ENCODE measurements at regions not wholly inside any gene's neighbourhood (a gene's known extent, or its start where the extent isn't known, plus 50 kb on each side); places are given as distances from the start of the nearest gene placed in this dataset.
"Not testable (repeated sequence)": the region's sequence is repeated elsewhere in the genome, so short reads cannot be mapped to it uniquely, and the experiment has no call there.

GRCh38 chr21:9572782-9573181, 948.6 kb upstream of the TPTE start:
- DNase-seq: not testable (repeated sequence)

- DNase-seq: not testable (repeated sequence)
Measured at GRCh38 chr21:9573528-9573927, 947.9 kb upstream of the TPTE start.

GRCh38 chr21:9579275-9579674, 942.1 kb upstream of the TPTE start:
- DNase-seq: not testable (repeated sequence)

GRCh38 chr21:9587941-9588340, 933.4 kb upstream of the TPTE start:
- not testable (repeated sequence) for DNase-seq

- DNase-seq: not testable (repeated sequence)
Measured at GRCh38 chr21:9592591-9592990, 928.8 kb upstream of the TPTE start.

GRCh38 chr21:9593646-9594045, 927.7 kb upstream of the TPTE start:
- DNase-seq: not testable (repeated sequence)

- not testable (repeated sequence) for DNase-seq
Measured at GRCh38 chr21:9614011-9614410, 907.4 kb upstream of the TPTE start.

- not testable (repeated sequence) for DNase-seq
Measured at GRCh38 chr21:9621121-9621793, 900.1 kb upstream of the TPTE start.

GRCh38 chr21:9628051-9628450, 893.3 kb upstream of the TPTE start:
- not testable (repeated sequence) for DNase-seq

- DNase-seq: not testable (repeated sequence)
Measured at GRCh38 chr21:9647409-9647808, 874.0 kb upstream of the TPTE start.

GRCh38 chr21:9648331-9648730, 873.1 kb upstream of the TPTE start:
- not testable (repeated sequence) for DNase-seq

GRCh38 chr21:9648947-9649720, 872.2 kb upstream of the TPTE start:
- not testable (repeated sequence) for DNase-seq

GRCh38 chr21:9652819-9653218, 868.6 kb upstream of the TPTE start:
- not testable (repeated sequence) for DNase-seq

- DNase-seq: not testable (repeated sequence)
Measured at GRCh38 chr21:9655221-9655620, 866.2 kb upstream of the TPTE start.

GRCh38 chr21:9656455-9656854, 864.9 kb upstream of the TPTE start:
- not testable (repeated sequence) for DNase-seq

- not testable (repeated sequence) for DNase-seq
Measured at GRCh38 chr21:9657779-9658178, 863.6 kb upstream of the TPTE start.

- not testable (repeated sequence) for DNase-seq
Measured at GRCh38 chr21:9659877-9660276, 861.5 kb upstream of the TPTE start.

GRCh38 chr21:9663914-9664729, 857.3 kb upstream of the TPTE start:
- DNase-seq: not testable (repeated sequence)

GRCh38 chr21:9675811-9676210, 845.6 kb upstream of the TPTE start:
- not testable (repeated sequence) for DNase-seq

- not testable (repeated sequence) for DNase-seq
Measured at GRCh38 chr21:9679029-9679428, 842.4 kb upstream of the TPTE start.

GRCh38 chr21:9688945-9689344, 832.4 kb upstream of the TPTE start:
- DNase-seq: not testable (repeated sequence)

- not testable (repeated sequence) for DNase-seq
Measured at GRCh38 chr21:9690981-9691380, 830.4 kb upstream of the TPTE start.

- DNase-seq: not testable (repeated sequence)
Measured at GRCh38 chr21:9695759-9696158, 825.6 kb upstream of the TPTE start.
